Left lung (tissue), 4 donors: ENCODE measurements at regions not wholly inside any gene's neighbourhood (a gene's known extent, or its start where the extent isn't known, plus 50 kb on each side); places are given as distances from the start of the nearest gene placed in this dataset.

ENCODE experiments used
- ATAC-seq: fragments of 200-7000 bp; cut with Tn5 transposase; one replicate; pipeline ENCODE4 v1.9.1; 2020; ENCODE audit warnings: moderate library complexity
- DNase-seq, 4 donors: peaks; one replicate each; pipeline ENCODE4 v3.0.0-alpha.2; 2013 to 2020
- H3K27ac ChIP-seq, 2 donors: fragments of 200-600 bp; sonication (generic) in 1 of 2; one replicate each; pipeline versions ENCODE4 v1.5.0 to v1.8.0; 2020 to 2021
- H3K27me3 ChIP-seq, 2 donors: fragments of 200-600 bp; sonication (generic) in 1 of 2; one replicate each; pipeline versions ENCODE4 v1.5.0 to v1.8.0; 2020 to 2021
- H3K36me3 ChIP-seq, 2 donors: fragments of 200-600 bp; sonication (generic) in 1 of 2; one replicate each; pipeline versions ENCODE4 v1.5.0 to v1.8.0; 2020 to 2021
- H3K4me1 ChIP-seq, 2 donors: fragments of 200-600 bp; one replicate each; pipeline ENCODE4 v1.8.0; 2021
- H3K4me3 ChIP-seq, 2 donors: fragments of 200-600 bp; sonication (generic) in 1 of 2; one replicate each; pipeline versions ENCODE4 v1.5.0 to v1.8.0; 2020 to 2021; ENCODE audit warnings: mild to moderate bottlenecking in 1 of 2
- H3K9me3 ChIP-seq, 2 donors: fragments of 200-600 bp; sonication (generic) in 1 of 2; one replicate each; pipeline versions ENCODE4 v1.5.0 to v1.8.0; 2020 to 2021
- CTCF ChIP-seq, 2 donors: fragments of 200-600 bp; sonication (generic) in 1 of 2; IDR thresholded peaks; one replicate each; pipeline versions ENCODE4 v1.5.0 to v1.8.0; 2021; ENCODE audit warnings: antibody characterized with exemption in 2 of 2
- intact Hi-C, 2 donors: fragments of 100-400 bp; cut with DNase I; formaldehyde crosslinking; loops; one replicate each; pipeline versions ENCODE4 v1.11.2 to v1.14.2; 2022
- donor health status: DM: no; HTN: yes; CAD: no.
- donor health status: DM: no; HTN: no; CAD: no.

GRCh38 chr14:58712357-58712756 is 74.6 kb downstream of the DACT1 start:
- no peak for ATAC-seq
- no peaks in the 10 kb centered on the region for H3K27me3 ChIP-seq
- DNase-seq: no peak
- H3K4me3 ChIP-seq: no peak overlapping the region
- intact Hi-C loops: no loop called here
- no peaks in the 10 kb centered on the region for H3K36me3 ChIP-seq
- no peak for TF ChIP-seq CTCF (IDR thresholded peaks at IDR 0.05)
- H3K9me3 ChIP-seq: no peaks in the 10 kb centered on the region
- H3K4me1 ChIP-seq: peaks cover 0 to 7% of the 10 kb centered on the region in 2 donors
- no peak overlapping the region for H3K27ac ChIP-seq

GRCh38 chr14:58713677-58714076 is 75.9 kb downstream of the DACT1 start:
- H3K27me3 ChIP-seq: no peaks in the 10 kb centered on the region
- H3K36me3 ChIP-seq: no peaks in the 10 kb centered on the region
- H3K4me1 ChIP-seq: peaks cover 0 to 7% of the 10 kb centered on the region in 2 donors
- no peak overlapping the region for H3K4me3 ChIP-seq
- ATAC-seq (no peak), DNase-seq (no peak)
- no peak overlapping the region for H3K27ac ChIP-seq
- H3K9me3 ChIP-seq: no peaks in the 10 kb centered on the region
- intact Hi-C loops: no loop called here
- no peak for TF ChIP-seq CTCF (IDR thresholded peaks at IDR 0.05)

- H3K4me3 ChIP-seq: no peak overlapping the region
- H3K27ac ChIP-seq: no peak overlapping the region
- H3K9me3 ChIP-seq: no peaks in the 10 kb centered on the region
- no peaks in the 10 kb centered on the region for H3K36me3 ChIP-seq
- DNase-seq (peak in 1 of 4 donors; percentile 46), ATAC-seq (no peak)
- H3K4me1 ChIP-seq: no peaks in the 10 kb centered on the region
- TF ChIP-seq CTCF (IDR thresholded peaks at IDR 0.05): no peak
- no peaks in the 10 kb centered on the region for H3K27me3 ChIP-seq
- intact Hi-C loops: no loop called here
Measured at GRCh38 chr14:58716706-58717105, 78.9 kb downstream of the DACT1 start.

GRCh38 chr14:58717211-58717610 is 79.4 kb downstream of the DACT1 start:
- ATAC-seq: no peak
- Histone ChIP-seq H3K4me3 (no peak overlapping the region), H3K27ac (no peak overlapping the region), H3K9me3 (no peaks in the 10 kb centered on the region), H3K27me3 (no peaks in the 10 kb centered on the region), H3K4me1 (no peaks in the 10 kb centered on the region), H3K36me3 (no peaks in the 10 kb centered on the region)
- TF ChIP-seq CTCF (IDR thresholded peaks at IDR 0.05): no peak
- intact Hi-C loops: no loop called here
- DNase-seq: no peak

GRCh38 chr14:58717813-58718212 is 80.1 kb downstream of the DACT1 start:
- intact Hi-C loops: no loop called here
- no peaks in the 10 kb centered on the region for H3K4me1 ChIP-seq
- H3K9me3 ChIP-seq: no peaks in the 10 kb centered on the region
- no peak overlapping the region for H3K4me3 ChIP-seq
- no peak for ATAC-seq
- no peaks in the 10 kb centered on the region for H3K27me3 ChIP-seq
- no peak for DNase-seq
- no peak overlapping the region for H3K27ac ChIP-seq
- H3K36me3 ChIP-seq: no peaks in the 10 kb centered on the region
- TF ChIP-seq CTCF (IDR thresholded peaks at IDR 0.05): no peak
